ENCODE measurements at regions not wholly inside any gene's neighbourhood (a gene's known extent, or its start where the extent isn't known, plus 50 kb on each side); places are given as distances from the start of the nearest gene placed in this dataset.

DNA sequence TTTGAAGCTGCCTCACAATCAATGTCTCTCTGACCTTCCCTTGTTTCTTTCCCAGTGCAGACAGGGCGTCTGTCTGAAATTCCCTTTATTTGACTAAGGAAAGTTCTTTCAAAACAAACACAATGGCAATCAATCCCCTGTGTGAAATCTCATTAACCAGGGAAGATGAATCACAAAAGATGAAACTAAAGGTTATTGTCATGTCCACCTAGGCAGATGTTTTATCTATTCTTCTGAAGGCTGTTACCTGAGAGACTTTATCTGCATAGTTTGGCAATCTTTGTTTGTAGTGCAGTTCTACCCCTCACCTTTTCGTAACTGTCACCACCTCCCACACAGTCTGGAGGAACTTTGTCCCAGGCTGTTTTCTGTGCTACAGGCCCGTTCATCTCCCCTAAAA is 217.5 kb upstream of the RIOK2 start:
- 27% methylated on average over 3 of the region's 3 CpGs for WGBS
- H3K27ac ChIP-seq (ENCODE audit: low read depth in 1 of 2, low read length in 2 of 2) = no peak overlapping the region
- no peaks in the 10 kb centered on the region for H3K27me3 ChIP-seq (ENCODE audit: control insufficient read depth in 4 of 4, insufficient read depth in 4 of 4, low read length in 3 of 4)
- H3K9ac ChIP-seq (ENCODE audit: low read depth in 1 of 2, low read length in 2 of 2) = no peak overlapping the region
- no peaks in the 10 kb centered on the region for H3K9me3 ChIP-seq (ENCODE audit: control insufficient read depth in 4 of 4, low read length in 3 of 4)
- no peaks in the 10 kb centered on the region for H3K36me3 ChIP-seq (ENCODE audit: control insufficient read depth in 4 of 4, insufficient read depth in 3 of 4, low read depth in 1 of 4, low read length in 3 of 4)
- TF ChIP-seq EGR1 (IDR thresholded peaks at IDR 0.05; ENCODE audit: low read depth in 2 of 2) (no peak), HNF4A (conservative IDR thresholded peaks at IDR 0.05) (peak in 1 of 2 donors; percentile 34)
- no peak overlapping the region for H3K4me3 ChIP-seq (ENCODE audit: low read depth in 1 of 3, low read length in 3 of 3)
- DNase-seq (ENCODE audit: low spot score) = no peak
- peaks cover 0 to 8% (median 3%) of the 10 kb centered on the region in 4 donors for H3K4me1 ChIP-seq (ENCODE audit: control insufficient read depth in 4 of 4, insufficient read depth in 4 of 4, low read length in 3 of 4)

DNA sequence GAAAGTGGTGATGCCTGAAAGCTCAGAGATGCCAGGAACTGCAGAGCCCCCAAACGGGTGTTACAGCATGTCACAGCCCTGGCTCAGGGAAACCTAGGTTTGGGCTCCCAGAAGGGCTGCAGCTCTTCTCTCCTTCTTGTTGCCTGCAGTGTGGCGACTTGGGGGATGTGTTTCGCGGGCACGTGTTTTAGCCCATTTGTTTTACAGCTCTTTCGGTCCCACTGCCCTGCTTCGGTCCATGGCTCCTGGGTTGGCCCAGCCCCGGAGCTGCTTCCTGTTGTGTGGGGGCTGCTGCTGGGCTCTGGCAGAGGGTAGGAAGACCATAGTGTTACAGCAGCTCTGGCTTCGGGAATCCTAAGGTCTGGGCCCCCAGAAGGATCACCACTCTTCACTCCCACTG is 222.9 kb upstream of the RIOK2 start:
- no peak overlapping the region for H3K27ac ChIP-seq (ENCODE audit: low read depth in 1 of 2, low read length in 2 of 2)
- H3K36me3 ChIP-seq (ENCODE audit: control insufficient read depth in 4 of 4, insufficient read depth in 3 of 4, low read depth in 1 of 4, low read length in 3 of 4) = no peaks in the 10 kb centered on the region
- H3K4me3 ChIP-seq (ENCODE audit: low read depth in 1 of 3, low read length in 3 of 3) = no peak overlapping the region
- H3K9ac ChIP-seq (ENCODE audit: low read depth in 1 of 2, low read length in 2 of 2) = no peak overlapping the region
- H3K27me3 ChIP-seq (ENCODE audit: control insufficient read depth in 4 of 4, insufficient read depth in 4 of 4, low read length in 3 of 4) = no peaks in the 10 kb centered on the region
- no peaks in the 10 kb centered on the region for H3K9me3 ChIP-seq (ENCODE audit: control insufficient read depth in 4 of 4, low read length in 3 of 4)
- TF ChIP-seq HNF4G (IDR thresholded peaks at IDR 0.05) (no peak), RAD21 (IDR thresholded peaks at IDR 0.05) (no peak), GABPA (IDR thresholded peaks at IDR 0.05 in 1 of 2, conservative IDR thresholded peaks at IDR 0.05 in 1 of 2) (no peak), JUND (IDR thresholded peaks at IDR 0.05) (no peak), FOXA2 (IDR thresholded peaks at IDR 0.05) (no peak), RXRA (IDR thresholded peaks at IDR 0.05) (no peak)
- TF ChIP-seq, protein P1, sequence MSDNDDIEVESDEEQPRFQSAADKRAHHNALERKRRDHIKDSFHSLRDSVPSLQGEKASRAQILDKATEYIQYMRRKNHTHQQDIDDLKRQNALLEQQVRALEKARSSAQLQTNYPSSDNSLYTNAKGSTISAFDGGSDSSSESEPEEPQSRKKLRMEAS (IDR thresholded peaks at IDR 0.05) = no peak
- no peak for DNase-seq (ENCODE audit: low spot score)
- H3K4me1 ChIP-seq (ENCODE audit: control insufficient read depth in 4 of 4, insufficient read depth in 4 of 4, low read length in 3 of 4) = peaks cover 0 to 1% (median 0%) of the 10 kb centered on the region in 4 donors
- 92% methylated on average over 9 of the region's 9 CpGs for WGBS

DNA sequence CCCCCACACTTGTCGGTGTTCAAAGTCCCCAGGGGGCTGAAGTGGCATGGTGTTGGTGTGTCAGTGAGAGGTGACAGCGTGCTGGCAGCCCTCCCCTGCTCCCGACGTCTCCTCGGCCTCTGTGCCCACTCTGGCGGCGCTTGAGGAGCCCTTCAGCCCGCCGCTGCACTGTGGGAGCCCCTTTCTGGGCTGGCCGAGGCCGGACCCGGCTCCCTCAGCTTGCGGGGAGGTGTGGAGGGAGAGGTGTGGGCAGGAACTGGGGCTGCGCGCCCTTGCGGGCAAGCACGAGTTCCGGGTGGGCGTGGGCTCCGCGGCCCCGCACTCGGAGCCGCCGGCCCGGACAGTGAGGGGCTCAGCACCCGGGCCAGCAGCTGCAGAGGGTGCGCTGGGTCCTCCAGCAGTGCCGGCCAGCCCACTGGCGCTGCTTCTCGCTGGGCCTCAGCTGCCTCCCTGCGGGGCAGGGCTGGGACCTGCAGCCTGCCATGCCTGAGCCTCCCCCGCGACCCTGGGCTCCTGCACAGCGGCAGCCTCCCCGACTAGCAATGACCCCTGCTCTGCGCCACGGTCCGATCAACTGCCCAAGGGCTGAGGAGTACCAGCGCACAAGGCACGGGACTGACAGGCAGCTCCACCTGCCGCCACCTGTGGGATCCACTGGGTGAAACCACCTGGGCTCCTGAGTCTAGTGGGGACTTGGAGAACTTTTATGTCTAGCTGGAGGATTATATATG is 224.1 kb upstream of the RIOK2 start:
- Histone ChIP-seq H3K36me3 (ENCODE audit: control insufficient read depth in 4 of 4, insufficient read depth in 3 of 4, low read depth in 1 of 4, low read length in 3 of 4) (no peaks in the 10 kb centered on the region), H3K4me3 (ENCODE audit: low read depth in 1 of 3, low read length in 3 of 3) (no peak overlapping the region), H3K27me3 (ENCODE audit: control insufficient read depth in 4 of 4, insufficient read depth in 4 of 4, low read length in 3 of 4) (no peaks in the 10 kb centered on the region), H3K9ac (ENCODE audit: low read depth in 1 of 2, low read length in 2 of 2) (no peak overlapping the region), H3K4me1 (ENCODE audit: control insufficient read depth in 4 of 4, insufficient read depth in 4 of 4, low read length in 3 of 4) (no peaks in the 10 kb centered on the region), H3K9me3 (ENCODE audit: control insufficient read depth in 4 of 4, low read length in 3 of 4) (no peaks in the 10 kb centered on the region), H3K27ac (ENCODE audit: low read depth in 1 of 2, low read length in 2 of 2) (no peak overlapping the region)
- TF ChIP-seq, protein P1 (IDR thresholded peaks at IDR 0.05) = no peak
- no peak for TF ChIP-seq YY1 (IDR thresholded peaks at IDR 0.05)
- TF ChIP-seq HNF4A (conservative IDR thresholded peaks at IDR 0.05) = no peak
- TF ChIP-seq RAD21 (IDR thresholded peaks at IDR 0.05) = no peak
- TF ChIP-seq RXRA (IDR thresholded peaks at IDR 0.05) = no peak
- TF ChIP-seq FOXA2 (IDR thresholded peaks at IDR 0.05) = no peak
- TF ChIP-seq, protein P2, sequence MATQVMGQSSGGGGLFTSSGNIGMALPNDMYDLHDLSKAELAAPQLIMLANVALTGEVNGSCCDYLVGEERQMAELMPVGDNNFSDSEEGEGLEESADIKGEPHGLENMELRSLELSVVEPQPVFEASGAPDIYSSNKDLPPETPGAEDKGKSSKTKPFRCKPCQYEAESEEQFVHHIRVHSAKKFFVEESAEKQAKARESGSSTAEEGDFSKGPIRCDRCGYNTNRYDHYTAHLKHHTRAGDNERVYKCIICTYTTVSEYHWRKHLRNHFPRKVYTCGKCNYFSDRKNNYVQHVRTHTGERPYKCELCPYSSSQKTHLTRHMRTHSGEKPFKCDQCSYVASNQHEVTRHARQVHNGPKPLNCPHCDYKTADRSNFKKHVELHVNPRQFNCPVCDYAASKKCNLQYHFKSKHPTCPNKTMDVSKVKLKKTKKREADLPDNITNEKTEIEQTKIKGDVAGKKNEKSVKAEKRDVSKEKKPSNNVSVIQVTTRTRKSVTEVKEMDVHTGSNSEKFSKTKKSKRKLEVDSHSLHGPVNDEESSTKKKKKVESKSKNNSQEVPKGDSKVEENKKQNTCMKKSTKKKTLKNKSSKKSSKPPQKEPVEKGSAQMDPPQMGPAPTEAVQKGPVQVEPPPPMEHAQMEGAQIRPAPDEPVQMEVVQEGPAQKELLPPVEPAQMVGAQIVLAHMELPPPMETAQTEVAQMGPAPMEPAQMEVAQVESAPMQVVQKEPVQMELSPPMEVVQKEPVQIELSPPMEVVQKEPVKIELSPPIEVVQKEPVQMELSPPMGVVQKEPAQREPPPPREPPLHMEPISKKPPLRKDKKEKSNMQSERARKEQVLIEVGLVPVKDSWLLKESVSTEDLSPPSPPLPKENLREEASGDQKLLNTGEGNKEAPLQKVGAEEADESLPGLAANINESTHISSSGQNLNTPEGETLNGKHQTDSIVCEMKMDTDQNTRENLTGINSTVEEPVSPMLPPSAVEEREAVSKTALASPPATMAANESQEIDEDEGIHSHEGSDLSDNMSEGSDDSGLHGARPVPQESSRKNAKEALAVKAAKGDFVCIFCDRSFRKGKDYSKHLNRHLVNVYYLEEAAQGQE (IDR thresholded peaks at IDR 0.05) = no peak
- no peak for TF ChIP-seq SP1 (IDR thresholded peaks at IDR 0.05)
- TF ChIP-seq TAF1 (conservative IDR thresholded peaks at IDR 0.05) = no peak
- no peak for DNase-seq (ENCODE audit: low spot score)
- WGBS = 96% methylated on average over 42 of the region's 42 CpGs

Data from liver (tissue), 7 donors.